Suppressor macrophage (primary cell): ENCODE measurements at regions not wholly inside any gene's neighbourhood (a gene's known extent, or its start where the extent isn't known, plus 50 kb on each side); places are given as distances from the start of the nearest gene placed in this dataset.
"Not testable (repeated sequence)": the region's sequence is repeated elsewhere in the genome, so short reads cannot be mapped to it uniquely, and the experiment has no call there.

Source experiments
- DNase-seq, 4 experiments: peaks; one replicate each; pipeline ENCODE4 v3.0.0-alpha.2; 2020 to 2022

- no peak for DNase-seq
Observed at GRCh38 chr1:70556541-70556940, 145.5 kb downstream of the CTH start.

DNA sequence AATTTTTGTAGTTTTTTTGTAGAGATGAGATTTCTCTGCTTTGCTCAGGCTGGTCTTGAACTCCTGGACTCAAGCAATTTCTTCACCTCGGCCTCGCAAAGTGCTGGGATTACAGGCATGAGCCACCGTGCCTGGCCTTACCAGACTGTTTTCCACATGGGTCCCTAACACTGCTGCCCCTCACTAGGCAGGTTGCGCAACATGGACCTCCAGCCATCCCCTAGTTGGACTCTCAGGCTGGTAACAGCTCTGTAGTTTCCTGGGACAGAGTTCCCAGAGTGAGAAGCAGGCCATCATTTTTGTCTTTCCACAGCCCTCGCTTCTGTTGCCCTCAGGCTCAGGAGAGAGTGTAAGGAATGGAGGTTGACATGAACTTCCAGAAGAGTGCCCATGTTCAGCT, 156.1 kb downstream of the CTH start:
- DNase-seq, result no peak

- no peak for DNase-seq
Observed at GRCh38 chr1:70571191-70571590, 160.1 kb downstream of the CTH start.

- DNase-seq, result no peak
Observed at GRCh38 chr1:70573317-70573843, 162.3 kb downstream of the CTH start.

GRCh38 chr1:70581661-70582060, 170.6 kb downstream of the CTH start:
- DNase-seq, result no peak

- DNase-seq, result no peak
Observed at GRCh38 chr1:70583522-70583921, 172.5 kb downstream of the CTH start.

DNA sequence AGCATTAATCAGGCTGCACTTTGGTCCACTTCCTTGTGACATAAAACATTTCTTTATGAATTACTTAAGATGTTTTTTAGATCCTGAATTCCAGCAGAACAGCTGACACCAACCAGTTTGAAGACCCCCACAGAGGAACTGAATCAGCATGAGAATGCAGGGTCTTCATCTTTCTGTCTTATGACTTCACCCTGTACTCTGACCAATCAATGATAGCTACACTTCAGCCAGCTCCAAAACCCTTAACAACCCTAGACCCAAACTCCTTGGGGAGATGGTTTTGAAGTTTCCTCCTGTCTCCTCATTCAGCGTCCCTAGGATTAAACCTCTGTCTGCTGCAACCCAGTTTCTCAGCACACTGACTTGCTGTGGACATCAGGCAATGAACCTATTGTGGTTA, 175.0 kb downstream of the CTH start:
- no peak for DNase-seq

GRCh38 chr1:70587872-70588366, 176.9 kb downstream of the CTH start:
- no peak for DNase-seq

DNA sequence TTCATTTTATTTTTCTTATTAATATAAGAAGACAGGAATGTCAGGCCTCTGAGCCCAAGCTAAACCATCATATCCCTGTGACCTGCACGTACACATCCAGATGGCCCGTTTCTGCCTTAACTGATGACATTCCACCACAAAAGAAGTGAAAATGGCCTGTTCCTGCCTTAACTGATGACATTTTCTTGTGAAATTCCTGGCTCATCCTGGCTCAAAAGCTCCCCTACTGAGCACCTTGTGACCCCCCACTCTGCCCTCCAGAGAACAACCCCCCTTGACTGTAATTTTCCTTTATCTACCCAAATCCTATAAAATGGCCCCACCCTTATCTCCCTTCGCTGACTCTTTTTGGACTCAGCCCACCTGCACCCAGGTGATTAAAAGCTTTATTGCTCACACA, 182.5 kb downstream of the CTH start:
- DNase-seq, result not testable (repeated sequence)

- no peak for DNase-seq
Observed at GRCh38 chr1:70608815-70609214, 197.7 kb downstream of the CTH start.

GRCh38 chr1:70610164-70610563, 199.1 kb downstream of the CTH start:
- not testable (repeated sequence) for DNase-seq

DNA sequence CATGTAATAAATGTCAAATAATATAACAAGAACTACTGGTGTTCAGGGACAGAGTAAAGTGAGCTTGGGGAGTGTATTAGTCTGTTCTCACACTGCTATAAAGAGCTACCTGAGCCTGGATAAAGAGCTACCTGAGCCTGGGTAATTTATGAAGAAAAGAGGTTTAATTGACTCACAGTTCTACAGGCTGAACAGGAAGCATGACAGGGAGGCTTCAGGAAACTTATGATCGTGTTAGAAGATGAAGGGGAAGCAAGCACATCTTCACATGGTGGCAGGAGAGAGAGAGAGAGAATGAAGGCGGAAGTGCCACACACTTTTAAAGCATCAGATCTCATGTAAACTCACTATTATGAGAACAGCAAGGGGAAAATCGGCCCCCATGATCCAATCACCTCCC, 205.9 kb downstream of the CTH start:
- no peak for DNase-seq

GRCh38 chr1:70617728-70618127, 206.7 kb downstream of the CTH start:
- DNase-seq, result no peak

- DNase-seq, result no peak
Observed at GRCh38 chr1:70627910-70628309, 216.8 kb downstream of the CTH start.

GRCh38 chr1:70628973-70629372, 217.9 kb downstream of the CTH start:
- DNase-seq, result no peak

- no peak for DNase-seq
Observed at GRCh38 chr1:70633004-70633403, 221.9 kb downstream of the CTH start.

DNA sequence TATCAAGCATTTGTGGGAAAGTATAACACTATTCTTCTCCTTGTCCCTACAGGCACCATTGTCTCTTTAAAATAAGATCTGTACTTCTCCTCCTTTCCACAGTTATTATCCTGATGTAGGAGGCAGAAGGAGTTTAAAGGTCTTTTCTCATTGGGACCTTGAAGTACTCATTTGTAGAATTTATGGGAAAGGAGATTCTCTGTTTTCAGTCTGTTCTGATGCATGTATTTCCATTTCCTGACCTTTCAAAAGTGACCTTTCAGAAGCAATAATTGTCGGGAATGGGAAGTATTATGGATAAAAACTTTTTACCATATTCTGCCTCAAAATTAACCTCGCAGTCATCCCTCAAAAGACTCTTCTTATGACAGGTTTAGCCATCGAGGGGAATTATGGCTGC, 224.8 kb downstream of the CTH start:
- DNase-seq, result no peak

DNA sequence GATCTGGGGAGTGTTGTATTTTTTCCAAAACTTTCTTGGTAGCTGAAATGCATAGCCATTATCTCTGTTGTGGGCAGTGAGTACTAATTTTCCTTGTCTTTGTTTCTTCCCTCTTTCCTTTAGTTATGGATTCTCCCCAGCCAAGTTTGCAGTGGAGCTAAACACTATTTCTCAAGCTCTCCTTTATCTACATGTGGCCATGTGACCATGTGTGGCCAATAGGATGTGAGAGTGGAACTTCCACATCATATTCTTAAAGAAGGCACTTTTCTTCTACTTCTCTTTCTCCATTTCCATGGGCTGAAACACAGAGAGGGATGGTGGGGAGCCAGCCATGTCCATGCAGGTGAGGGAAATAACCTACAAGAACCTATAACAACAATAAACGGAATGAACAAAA, 230.8 kb downstream of the CTH start:
- DNase-seq, result no peak

DNA sequence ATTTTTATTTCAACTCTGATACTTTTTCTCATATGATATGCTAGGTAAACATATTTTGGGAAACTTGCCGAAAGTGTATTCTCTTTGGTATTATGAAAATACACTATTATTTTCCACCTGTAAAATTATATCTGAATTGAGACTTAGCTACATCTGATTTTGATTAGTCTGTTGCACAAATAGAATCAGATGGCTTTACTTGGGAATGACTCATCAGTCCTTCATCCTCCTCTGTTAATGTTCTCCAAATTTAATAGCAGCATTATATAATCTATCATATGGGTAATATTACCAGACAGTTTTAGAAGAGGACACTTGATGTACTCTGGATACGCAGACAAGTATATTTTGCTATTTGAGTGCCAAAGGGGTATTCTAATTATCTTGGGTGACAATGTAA, 245.3 kb downstream of the CTH start:
- DNase-seq, result no peak

DNA sequence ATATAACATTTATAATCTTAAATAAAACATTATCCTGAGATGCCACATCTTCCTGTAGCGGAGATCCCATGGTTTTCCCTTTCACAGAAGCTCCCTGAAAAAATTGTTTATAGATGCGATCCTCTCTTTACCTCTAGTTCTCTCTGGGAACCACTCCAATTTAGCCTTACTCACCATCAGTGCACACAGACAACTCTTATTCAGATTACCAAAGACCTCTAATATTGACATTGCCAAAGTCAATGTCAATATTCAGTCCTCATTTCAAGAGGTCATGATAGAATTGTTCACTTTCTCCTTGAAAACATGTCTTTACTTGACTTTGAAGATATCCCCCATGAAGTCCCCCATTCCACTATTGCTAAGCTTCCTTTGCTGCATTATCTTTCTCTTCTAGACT, 248.8 kb downstream of the CTH start:
- DNase-seq, result no peak

DNA sequence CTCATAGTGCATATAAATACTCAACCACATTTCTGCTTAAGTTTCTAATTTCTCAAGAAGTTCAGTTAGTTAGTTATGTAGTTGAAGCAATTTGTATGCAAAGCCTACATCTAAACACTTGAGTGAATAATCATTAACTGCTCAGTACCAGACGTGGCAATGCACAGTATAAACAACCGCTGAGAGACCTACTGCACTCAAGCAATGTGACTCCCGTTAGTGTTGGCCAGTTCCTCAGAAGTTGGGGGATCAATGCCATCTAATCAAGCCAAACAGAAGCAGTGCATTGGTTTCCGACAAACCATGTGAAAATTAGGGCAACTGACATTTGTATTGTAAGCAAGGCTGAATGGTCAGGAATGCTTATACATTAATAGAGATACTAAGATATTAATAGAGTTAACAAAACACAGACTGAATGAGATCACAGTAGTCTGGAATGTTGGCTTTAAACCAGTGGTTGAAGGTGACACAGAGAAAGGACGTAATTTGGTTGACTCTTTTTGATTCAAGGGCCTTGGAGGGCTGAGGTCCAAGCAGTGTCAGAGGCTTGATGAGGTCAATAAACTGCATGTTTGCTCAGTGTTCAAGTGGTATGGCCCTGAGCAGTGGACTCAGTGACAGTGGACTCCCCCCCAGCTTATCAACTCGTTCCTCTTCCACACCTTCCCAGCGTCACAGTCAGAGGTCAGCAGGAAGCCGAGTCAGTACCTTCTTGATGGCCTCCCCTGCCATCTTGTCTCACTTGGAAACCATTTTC, 255.5 kb downstream of the CTH start:
- no peak for DNase-seq

DNA sequence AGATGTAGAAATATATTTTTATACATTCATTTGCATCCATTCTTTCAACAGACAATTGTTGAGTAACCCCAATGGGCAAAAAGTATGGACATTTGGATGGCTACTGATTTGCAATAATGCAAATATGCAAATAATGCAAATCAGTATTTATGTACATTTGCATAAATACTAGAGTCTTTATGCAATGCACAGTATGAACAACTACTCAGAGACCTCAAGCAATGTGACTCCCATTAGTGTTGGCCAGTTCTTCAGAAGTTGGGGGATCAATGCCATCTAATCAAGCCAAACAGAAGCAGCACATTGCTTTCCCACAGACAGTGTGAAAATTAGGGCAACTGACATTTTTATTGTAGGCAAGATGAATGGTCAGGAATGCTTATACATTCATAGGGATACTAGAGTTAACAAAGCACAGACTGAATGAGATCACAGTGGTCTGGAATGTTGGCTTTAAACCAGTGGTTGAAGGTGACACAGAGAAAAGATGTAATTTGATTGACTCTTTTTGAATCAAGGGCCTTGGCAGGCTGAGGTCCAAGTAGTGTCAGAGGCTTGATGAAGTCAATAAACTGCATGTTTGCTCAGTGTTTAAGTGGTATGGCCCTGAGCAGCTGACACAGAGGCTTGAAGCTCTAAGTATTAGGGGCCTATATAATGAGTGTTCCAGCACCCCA, 256.6 kb downstream of the CTH start:
- DNase-seq, result no peak

GRCh38 chr1:70671006-70671405, 259.9 kb downstream of the CTH start:
- no peak for DNase-seq

- DNase-seq, result no peak
Observed at GRCh38 chr1:70672442-70672888, 261.4 kb downstream of the CTH start.
